HK-2 (cell line): ENCODE measurements at regions not wholly inside any gene's neighbourhood (a gene's known extent, or its start where the extent isn't known, plus 50 kb on each side); places are given as distances from the start of the nearest gene placed in this dataset.
"Not testable (repeated sequence)": the region's sequence is repeated elsewhere in the genome, so short reads cannot be mapped to it uniquely, and the experiment has no call there.

Source experiments
- DNase-seq: peaks from one replicate; pipeline ENCODE4 v3.0.0-alpha.2; 2018; ENCODE audit not compliant: unreplicated experiment

- no peak for DNase-seq
These were observed 104.7 kb upstream of the TMEM132E start for GRCh38 chr17:34474706-34475105.

GRCh38 chr17:34472363-34472762, 107.0 kb upstream of the TMEM132E start:
- DNase-seq, result no peak

GRCh38 chr17:34471278-34471677, 108.1 kb upstream of the TMEM132E start:
- not testable (repeated sequence) for DNase-seq

- DNase-seq, result no peak
These were observed 102.8 kb upstream of the CCL1 start for GRCh38 chr17:34465789-34466188.

GRCh38 chr17:34464812-34465211, 101.8 kb upstream of the CCL1 start:
- DNase-seq, result no peak

- DNase-seq, result no peak
These were observed 95.2 kb upstream of the CCL1 start for GRCh38 chr17:34458266-34458665.

- no peak for DNase-seq
These were observed 93.1 kb upstream of the CCL1 start for GRCh38 chr17:34456121-34456520.

GRCh38 chr17:34452769-34453168, 89.7 kb upstream of the CCL1 start:
- no peak for DNase-seq

- DNase-seq, result no peak
These were observed 88.3 kb upstream of the CCL1 start for GRCh38 chr17:34451313-34451712.

- no peak for DNase-seq
These were observed 84.4 kb upstream of the CCL1 start for GRCh38 chr17:34447406-34447805.

GRCh38 chr17:34445101-34445500, 82.1 kb upstream of the CCL1 start:
- DNase-seq, result no peak

- DNase-seq, result no peak
These were observed 80.8 kb upstream of the CCL1 start for GRCh38 chr17:34443619-34444469.

- DNase-seq, result no peak
These were observed 79.5 kb upstream of the CCL1 start for GRCh38 chr17:34442387-34443111.

GRCh38 chr17:34437188-34437587, 74.2 kb upstream of the CCL1 start:
- DNase-seq, result no peak

GRCh38 chr17:34436607-34437006, 73.6 kb upstream of the CCL1 start:
- no peak for DNase-seq

- DNase-seq, result no peak
These were observed 72.3 kb upstream of the CCL1 start for GRCh38 chr17:34435182-34435928.

- no peak for DNase-seq
These were observed 71.0 kb upstream of the CCL1 start for GRCh38 chr17:34434052-34434451.

- DNase-seq, result no peak
These were observed 61.9 kb upstream of the CCL1 start for GRCh38 chr17:34424814-34425491.

- no peak for DNase-seq
These were observed 61.2 kb upstream of the CCL1 start for GRCh38 chr17:34423978-34424813.

- DNase-seq, result not testable (repeated sequence)
These were observed 60.3 kb upstream of the CCL1 start for GRCh38 chr17:34423315-34423714.

GRCh38 chr17:34420900-34421299, 57.9 kb upstream of the CCL1 start:
- no peak for DNase-seq
